HG02938 (cell line): ENCODE measurements at regions not wholly inside any gene's neighbourhood (a gene's known extent, or its start where the extent isn't known, plus 50 kb on each side); places are given as distances from the start of the nearest gene placed in this dataset.

Source experiments
- ATAC-seq: cut with Tn5 transposase; IDR thresholded peaks from one replicate; pipeline ENCODE4 v1.9.1; 2021; ENCODE audit warnings: mild to moderate bottlenecking, moderate library complexity; ENCODE audit not compliant: unreplicated experiment

GRCh38 chr18:67568166-67568565, 51.6 kb upstream of the DSEL start:
- ATAC-seq, result no peak
